ENCODE measurements at regions not wholly inside any gene's neighbourhood (a gene's known extent, or its start where the extent isn't known, plus 50 kb on each side); places are given as distances from the start of the nearest gene placed in this dataset.
"Not testable (repeated sequence)": the region's sequence is repeated elsewhere in the genome, so short reads cannot be mapped to it uniquely, and the experiment has no call there.

- in situ Hi-C loops (cut with MboI; ENCODE audit: low pct_ligation_motif_present in 1 of 4, low pct_unique_long_range_greater_than_20kb in 1 of 4, low sequenced_read_pairs in 3 of 4), result no loop called here
- intact Hi-C loops (cut with DNase I; ENCODE audit: low total_unique reads), result no loop called here
- TF ChIP-seq POLR2AphosphoS5 (IDR thresholded peaks at IDR 0.05) (no peak), POLR2A (IDR thresholded peaks at IDR 0.05) (no peak), CTCF (IDR thresholded peaks at IDR 0.05) (no peak), EP300 (IDR thresholded peaks at IDR 0.05; ENCODE audit: low read depth) (no peak)
- Histone ChIP-seq H3K27me3 (no peaks in the 10 kb centered on the region), H3K4me1 (no peaks in the 10 kb centered on the region), H3K27ac (no peak overlapping the region), H3K4me3 (no peak overlapping the region), H3K36me3 (no peaks in the 10 kb centered on the region), H3K9me3 (no peaks in the 10 kb centered on the region)
- no peak for DNase-seq
- WGBS, 2 donors (ENCODE audit: low coverage in 1 of 2), result 82 to 89% methylated on average over 1 of the region's 1 CpG
Observed at GRCh38 chr2:63723709-63724108, 118.0 kb upstream of the UGP2 start.

- in situ Hi-C loops (cut with MboI; ENCODE audit: low pct_ligation_motif_present in 1 of 4, low pct_unique_long_range_greater_than_20kb in 1 of 4, low sequenced_read_pairs in 3 of 4); H3K9me3 ChIP-seq; H3K36me3 ChIP-seq; H3K27ac ChIP-seq; intact Hi-C loops (cut with DNase I; ENCODE audit: low total_unique reads); H3K27me3 ChIP-seq; H3K4me3 ChIP-seq; H3K4me1 ChIP-seq; DNase-seq: not testable (repeated sequence)
- WGBS, 2 donors (ENCODE audit: low coverage in 1 of 2), result 89 to 90% methylated on average over 1 of the region's 1 CpG
Observed at GRCh38 chr2:63725212-63725611, 116.5 kb upstream of the UGP2 start.

GRCh38 chr2:63729362-63729761, 112.3 kb upstream of the UGP2 start:
- no peaks in the 10 kb centered on the region for H3K4me1 ChIP-seq
- H3K9me3 ChIP-seq, result no peaks in the 10 kb centered on the region
- H3K27ac ChIP-seq, result no peak overlapping the region
- H3K27me3 ChIP-seq, result no peaks in the 10 kb centered on the region
- in situ Hi-C loops (cut with MboI; ENCODE audit: low pct_ligation_motif_present in 1 of 4, low pct_unique_long_range_greater_than_20kb in 1 of 4, low sequenced_read_pairs in 3 of 4), result no loop called here
- no peak for TF ChIP-seq EP300 (IDR thresholded peaks at IDR 0.05; ENCODE audit: low read depth)
- no peak for TF ChIP-seq CTCF (IDR thresholded peaks at IDR 0.05)
- TF ChIP-seq POLR2AphosphoS5 (IDR thresholded peaks at IDR 0.05), result no peak
- no peak for TF ChIP-seq POLR2A (IDR thresholded peaks at IDR 0.05)
- H3K36me3 ChIP-seq, result no peaks in the 10 kb centered on the region
- no peak overlapping the region for H3K4me3 ChIP-seq
- no peak for DNase-seq
- 92 to 100% methylated on average over 1 of the region's 1 CpG for WGBS, 2 donors (ENCODE audit: low coverage in 1 of 2)
- intact Hi-C loops (cut with DNase I; ENCODE audit: low total_unique reads), result no loop called here

- no peaks in the 10 kb centered on the region for H3K9me3 ChIP-seq
- no peak for DNase-seq
- H3K4me1 ChIP-seq, result no peaks in the 10 kb centered on the region
- no peaks in the 10 kb centered on the region for H3K27me3 ChIP-seq
- TF ChIP-seq CTCF (IDR thresholded peaks at IDR 0.05) (no peak), POLR2AphosphoS5 (IDR thresholded peaks at IDR 0.05) (no peak), EP300 (IDR thresholded peaks at IDR 0.05; ENCODE audit: low read depth) (no peak), POLR2A (IDR thresholded peaks at IDR 0.05) (no peak)
- intact Hi-C loops (cut with DNase I; ENCODE audit: low total_unique reads), result no loop called here
- H3K4me3 ChIP-seq, result no peak overlapping the region
- no peak overlapping the region for H3K27ac ChIP-seq
- WGBS, 2 donors (ENCODE audit: low coverage in 1 of 2), result 86 to 89% methylated on average over 2 of the region's 2 CpGs
- in situ Hi-C loops (cut with MboI; ENCODE audit: low pct_ligation_motif_present in 1 of 4, low pct_unique_long_range_greater_than_20kb in 1 of 4, low sequenced_read_pairs in 3 of 4), result no loop called here
- H3K36me3 ChIP-seq, result no peaks in the 10 kb centered on the region
Observed at GRCh38 chr2:63729831-63730230, 111.9 kb upstream of the UGP2 start.

- no peaks in the 10 kb centered on the region for H3K9me3 ChIP-seq
- no peak for DNase-seq
- in situ Hi-C loops (cut with MboI; ENCODE audit: low pct_ligation_motif_present in 1 of 4, low pct_unique_long_range_greater_than_20kb in 1 of 4, low sequenced_read_pairs in 3 of 4) (no loop called here), intact Hi-C loops (cut with DNase I; ENCODE audit: low total_unique reads) (no loop called here)
- H3K27ac ChIP-seq, result no peak overlapping the region
- no peak for TF ChIP-seq CTCF (IDR thresholded peaks at IDR 0.05)
- no peak for TF ChIP-seq POLR2A (IDR thresholded peaks at IDR 0.05)
- no peak for TF ChIP-seq EP300 (IDR thresholded peaks at IDR 0.05; ENCODE audit: low read depth)
- no peak for TF ChIP-seq POLR2AphosphoS5 (IDR thresholded peaks at IDR 0.05)
- no peaks in the 10 kb centered on the region for H3K27me3 ChIP-seq
- H3K4me3 ChIP-seq, result no peak overlapping the region
- H3K4me1 ChIP-seq, result no peaks in the 10 kb centered on the region
- no peaks in the 10 kb centered on the region for H3K36me3 ChIP-seq
- 54 to 87% methylated on average over 1 of the region's 1 CpG for WGBS, 2 donors (ENCODE audit: low coverage in 1 of 2)
Observed at GRCh38 chr2:63734510-63734909, 107.2 kb upstream of the UGP2 start.
